ENCODE measurements at regions not wholly inside any gene's neighbourhood (a gene's known extent, or its start where the extent isn't known, plus 50 kb on each side); places are given as distances from the start of the nearest gene placed in this dataset.

DNA sequence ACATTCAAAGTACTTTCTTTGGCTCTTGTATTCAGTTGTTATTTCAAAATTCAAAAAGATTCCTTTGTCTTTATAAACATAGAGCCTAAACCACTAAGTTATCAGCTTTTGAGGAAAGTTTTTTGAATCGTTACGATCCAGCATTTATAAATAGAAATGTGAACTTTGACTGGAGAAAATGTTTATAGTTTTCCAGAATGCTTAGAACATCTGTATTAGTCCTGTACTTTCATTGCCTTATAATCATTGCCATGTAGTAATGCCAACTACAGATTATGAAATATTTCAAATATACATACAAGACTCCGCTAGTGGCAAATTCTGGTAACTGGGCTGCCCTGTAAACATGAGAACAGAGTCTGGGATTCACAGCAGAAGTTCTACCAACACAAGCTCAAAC, 191.3 kb upstream of the PRKCQ start:
- no peak overlapping the region for H2BK5ac ChIP-seq (ENCODE audit: insufficient read length, low read length)
- no peak overlapping the region for H4K5ac ChIP-seq (ENCODE audit: insufficient read length, low read depth, low read length)
- H2BK120ac ChIP-seq (ENCODE audit: low read depth, low read length, poor library complexity, severe bottlenecking), result no peak overlapping the region
- H3K27ac ChIP-seq (ENCODE audit: insufficient read length, low read depth, low read length), result no peak overlapping the region
- no peak overlapping the region for H2BK15ac ChIP-seq (ENCODE audit: low read depth, low read length)
- H3K9ac ChIP-seq (ENCODE audit: extremely low read depth, insufficient read length, low read length), result no peak overlapping the region
- no peak overlapping the region for H3K4ac ChIP-seq (ENCODE audit: low read depth, low read length)
- H4K91ac ChIP-seq (ENCODE audit: insufficient read length, low read depth, low read length), result no peak overlapping the region
- H3K36me3 Mint-ChIP-seq (ENCODE audit: insufficient read depth in 1 of 3, low read depth in 3 of 3), result peaks cover 0 to 4% (median 0%) of the 10 kb centered on the region in 3 experiments; a peak in 3 of 7 replicates
- no peak overlapping the region for H3K4me3 Mint-ChIP-seq
- H3K79me1 ChIP-seq (ENCODE audit: insufficient read depth, low read depth, low read length, poor library complexity, severe bottlenecking), result no peaks in the 10 kb centered on the region
- no peaks in the 10 kb centered on the region for H3K4me1 ChIP-seq (ENCODE audit: insufficient read depth, low read length)
- H3T11ph ChIP-seq (ENCODE audit: low read length), result no peak overlapping the region
- TF ChIP-seq, protein P1, sequence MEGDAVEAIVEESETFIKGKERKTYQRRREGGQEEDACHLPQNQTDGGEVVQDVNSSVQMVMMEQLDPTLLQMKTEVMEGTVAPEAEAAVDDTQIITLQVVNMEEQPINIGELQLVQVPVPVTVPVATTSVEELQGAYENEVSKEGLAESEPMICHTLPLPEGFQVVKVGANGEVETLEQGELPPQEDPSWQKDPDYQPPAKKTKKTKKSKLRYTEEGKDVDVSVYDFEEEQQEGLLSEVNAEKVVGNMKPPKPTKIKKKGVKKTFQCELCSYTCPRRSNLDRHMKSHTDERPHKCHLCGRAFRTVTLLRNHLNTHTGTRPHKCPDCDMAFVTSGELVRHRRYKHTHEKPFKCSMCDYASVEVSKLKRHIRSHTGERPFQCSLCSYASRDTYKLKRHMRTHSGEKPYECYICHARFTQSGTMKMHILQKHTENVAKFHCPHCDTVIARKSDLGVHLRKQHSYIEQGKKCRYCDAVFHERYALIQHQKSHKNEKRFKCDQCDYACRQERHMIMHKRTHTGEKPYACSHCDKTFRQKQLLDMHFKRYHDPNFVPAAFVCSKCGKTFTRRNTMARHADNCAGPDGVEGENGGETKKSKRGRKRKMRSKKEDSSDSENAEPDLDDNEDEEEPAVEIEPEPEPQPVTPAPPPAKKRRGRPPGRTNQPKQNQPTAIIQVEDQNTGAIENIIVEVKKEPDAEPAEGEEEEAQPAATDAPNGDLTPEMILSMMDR (conservative IDR thresholded peaks at IDR 0.05), result no peak
- no peaks in the 10 kb centered on the region for H3K79me2 ChIP-seq (ENCODE audit: insufficient read depth, low read length)
- no peaks in the 10 kb centered on the region for H3K23me2 ChIP-seq (ENCODE audit: insufficient read length, low read depth, low read length, poor library complexity, severe bottlenecking)
- no peak overlapping the region for H3K14ac ChIP-seq (ENCODE audit: insufficient read depth, low read length)
- no peak overlapping the region for H2AFZ ChIP-seq (ENCODE audit: low read length)
- no CpG with 5 or more reads among the region's 3 CpGs for WGBS (ENCODE audit: extremely low coverage, insufficient read length, low lambda C conversion rate)
- H3K9me3 Mint-ChIP-seq, result no peaks in the 10 kb centered on the region; a peak in 2 of 5 replicates
- H4K8ac ChIP-seq (replicated peaks; ENCODE audit: insufficient read length, low read depth, low read length), result no peak overlapping the region
- peaks cover 8 to 13% of the 10 kb centered on the region in 2 experiments for H3K4me1 Mint-ChIP-seq
- no peak overlapping the region for H3K27ac Mint-ChIP-seq
- H3K56ac ChIP-seq (ENCODE audit: insufficient read length, low read depth, low read length), result no peak overlapping the region
- DNase-seq, result no peak
- H2BK20ac ChIP-seq (ENCODE audit: low read depth, low read length, poor library complexity, severe bottlenecking), result no peak overlapping the region
- no peaks in the 10 kb centered on the region for H3K9me3 ChIP-seq (ENCODE audit: control insufficient read depth, low read depth, low read length)
- H2BK12ac ChIP-seq (ENCODE audit: insufficient read length, low read depth, low read length), result no peak overlapping the region
- H3K18ac ChIP-seq (ENCODE audit: insufficient read length, low read depth, low read length), result no peak overlapping the region
- H3K23ac ChIP-seq (ENCODE audit: insufficient read length, low read depth, low read length), result no peak overlapping the region
- no peaks in the 10 kb centered on the region for H4K20me1 ChIP-seq (ENCODE audit: control insufficient read depth, insufficient read depth, insufficient read length)
- H3K27me3 Mint-ChIP-seq (ENCODE audit: low read depth), result peaks cover 4% of the 10 kb centered on the region; the same call in 1 of the 2 replicates
- no peak overlapping the region for H2AK5ac ChIP-seq (ENCODE audit: insufficient read length, low read length)
- no peaks in the 10 kb centered on the region for H3K27me3 ChIP-seq (ENCODE audit: insufficient read depth, low read length)
- no peak overlapping the region for H3K4me2 ChIP-seq (ENCODE audit: insufficient read depth, insufficient read length, low read length)

All from H9 (cell line).